H9 (cell line): ENCODE measurements at regions not wholly inside any gene's neighbourhood (a gene's known extent, or its start where the extent isn't known, plus 50 kb on each side); places are given as distances from the start of the nearest gene placed in this dataset.

Source experiments
- DNase-seq: peaks from one replicate; pipeline ENCODE4 v3.0.0-alpha.2; 2017
- H2AFZ ChIP-seq: one replicate; pipeline ENCODE4 v1.6.1; 2013; ENCODE audit warnings: mild to moderate bottlenecking, low read length, control low read depth, moderate library complexity
- H2AK5ac ChIP-seq: 2 replicates; pipeline ENCODE4 v1.6.1; 2013; ENCODE audit warnings: low read length, control low read depth, mixed read lengths; ENCODE audit not compliant: insufficient read length
- H2BK120ac ChIP-seq: one replicate; pipeline ENCODE4 v1.6.1; 2013; ENCODE audit warnings: low read depth, mild to moderate bottlenecking, low read length, control low read depth, inconsistent platforms; ENCODE audit not compliant: poor library complexity, severe bottlenecking
- H2BK12ac ChIP-seq: 2 replicates; pipeline ENCODE4 v1.6.1; 2013; ENCODE audit warnings: low read length, control low read depth, mixed read lengths, low read depth; ENCODE audit not compliant: insufficient read length
- H2BK15ac ChIP-seq: 2 replicates; pipeline ENCODE4 v1.6.1; 2013; ENCODE audit warnings: low read depth, low read length, control low read depth
- H2BK20ac ChIP-seq: one replicate; pipeline ENCODE4 v1.6.1; 2013; ENCODE audit warnings: low read depth, mild to moderate bottlenecking, low read length, control low read depth, inconsistent platforms; ENCODE audit not compliant: poor library complexity, severe bottlenecking
- H2BK5ac ChIP-seq: 2 replicates; pipeline ENCODE4 v1.6.1; 2013; ENCODE audit warnings: low read length, control low read depth, mixed read lengths; ENCODE audit not compliant: insufficient read length
- H3K14ac ChIP-seq: 2 replicates; pipeline ENCODE4 v1.6.1; 2013; ENCODE audit warnings: low read length, control low read depth; ENCODE audit not compliant: insufficient read depth
- H3K18ac ChIP-seq: 2 replicates; pipeline ENCODE4 v1.6.1; 2013; ENCODE audit warnings: low read depth, mild to moderate bottlenecking, mixed read lengths, low read length, control low read depth; ENCODE audit not compliant: insufficient read length
- H3K23ac ChIP-seq: 2 replicates; pipeline ENCODE4 v1.6.1; 2013; ENCODE audit warnings: low read length, control low read depth, mixed read lengths, low read depth; ENCODE audit not compliant: insufficient read length
- H3K23me2 ChIP-seq: 2 replicates; pipeline ENCODE4 v1.6.1; 2013; ENCODE audit warnings: low read depth, mild to moderate bottlenecking, mixed read lengths, low read length, control low read depth; ENCODE audit not compliant: insufficient read length, poor library complexity, severe bottlenecking
- H3K27ac ChIP-seq: 2 replicates; pipeline ENCODE4 v1.5.1; 2013; ENCODE audit warnings: low read length, control low read depth, mixed read lengths, low read depth; ENCODE audit not compliant: insufficient read length
- H3K27me3 ChIP-seq: 2 replicates; pipeline ENCODE4 v1.6.1; 2013; ENCODE audit warnings: low read length, control low read depth, inconsistent platforms; ENCODE audit not compliant: insufficient read depth
- H3K4ac ChIP-seq: 2 replicates; pipeline ENCODE4 v1.6.1; 2013; ENCODE audit warnings: low read depth, mild to moderate bottlenecking, control low read depth, inconsistent platforms, low read length, moderate library complexity
- H3K4me1 ChIP-seq: 2 replicates; pipeline ENCODE4 v1.6.1; 2013; ENCODE audit warnings: low read length, control low read depth, inconsistent platforms; ENCODE audit not compliant: insufficient read depth
- H3K4me2 ChIP-seq: 2 replicates; pipeline ENCODE4 v1.6.1; 2013; ENCODE audit warnings: low read length, control low read depth, mixed read lengths; ENCODE audit not compliant: insufficient read length, insufficient read depth
- H3K56ac ChIP-seq: 2 replicates; pipeline ENCODE4 v1.6.1; 2013; ENCODE audit warnings: low read depth, mild to moderate bottlenecking, mixed read lengths, low read length, control low read depth; ENCODE audit not compliant: insufficient read length
- H3K79me1 ChIP-seq: 2 replicates; pipeline ENCODE4 v1.6.1; 2013; ENCODE audit warnings: low read depth, mild to moderate bottlenecking, moderate library complexity, low read length, control low read depth, inconsistent platforms; ENCODE audit not compliant: insufficient read depth, poor library complexity, severe bottlenecking
- H3K79me2 ChIP-seq: 2 replicates; pipeline ENCODE4 v1.6.1; 2013; ENCODE audit warnings: low read length, control low read depth, inconsistent platforms; ENCODE audit not compliant: insufficient read depth
- H3K9ac ChIP-seq: 2 replicates; pipeline ENCODE4 v1.6.1; 2013; ENCODE audit warnings: low read length, control low read depth, mixed read lengths; ENCODE audit not compliant: insufficient read length; ENCODE audit errors: extremely low read depth
- H3K9me3 ChIP-seq: one replicate; pipeline ENCODE4 v1.6.1; 2013; ENCODE audit warnings: low read depth, low read length, inconsistent platforms; ENCODE audit not compliant: control insufficient read depth
- H3T11ph ChIP-seq: one replicate; pipeline ENCODE4 v1.6.1; 2013; ENCODE audit warnings: mild to moderate bottlenecking, low read length, control low read depth, inconsistent platforms
- H4K20me1 ChIP-seq: one replicate; pipeline ENCODE4 v1.6.1; 2013; ENCODE audit not compliant: control insufficient read depth, insufficient read length, insufficient read depth
- H4K5ac ChIP-seq: 2 replicates; pipeline ENCODE4 v1.6.1; 2013; ENCODE audit warnings: low read depth, mild to moderate bottlenecking, mixed read lengths, low read length, control low read depth; ENCODE audit not compliant: insufficient read length
- H4K8ac ChIP-seq: replicated peaks from 2 replicates; pipeline ENCODE4 v1.6.1; 2013; ENCODE audit warnings: low read length, control low read depth, mixed read lengths, low read depth; ENCODE audit not compliant: insufficient read length
- H4K91ac ChIP-seq: 2 replicates; pipeline ENCODE4 v1.6.1; 2013; ENCODE audit warnings: low read depth, mild to moderate bottlenecking, moderate library complexity, mixed read lengths, low read length, control low read depth; ENCODE audit not compliant: insufficient read length
- H3K27ac Mint-ChIP-seq, 3 experiments: 2 replicates in 2 of 3; 3 replicates in 1 of 3; pipeline ENCODE4 v1.8.0; 2020 to 2021; ENCODE audit warnings: mixed read lengths in 3 of 3, mild to moderate bottlenecking in 1 of 3, moderate library complexity in 1 of 3
- H3K27me3 Mint-ChIP-seq: 2 replicates; pipeline ENCODE4 v1.8.0; 2021; ENCODE audit warnings: low read depth, mild to moderate bottlenecking, moderate library complexity, mixed read lengths
- H3K36me3 Mint-ChIP-seq, 3 experiments: 2 replicates in 2 of 3; 3 replicates in 1 of 3; pipeline ENCODE4 v1.8.0; 2020 to 2021; ENCODE audit warnings: low read depth in 3 of 3, mixed read lengths in 3 of 3; ENCODE audit not compliant: insufficient read depth in 1 of 3
- H3K4me1 Mint-ChIP-seq, 2 experiments: 2 replicates each; pipeline ENCODE4 v1.8.0; 2020; ENCODE audit warnings: mixed read lengths in 2 of 2
- H3K4me3 Mint-ChIP-seq, 2 experiments: 2 replicates in 1 of 2; 3 replicates in 1 of 2; pipeline ENCODE4 v1.8.0; 2020 to 2021; ENCODE audit warnings: mild to moderate bottlenecking in 2 of 2, mixed read lengths in 2 of 2, moderate library complexity in 1 of 2
- H3K9me3 Mint-ChIP-seq, 2 experiments: 2 replicates in 1 of 2; 3 replicates in 1 of 2; pipeline ENCODE4 v1.8.0; 2020; ENCODE audit warnings: mild to moderate bottlenecking in 2 of 2, mixed read lengths in 2 of 2, moderate library complexity in 1 of 2
- CTCF ChIP-seq: fragments of 200-600 bp; sonication (generic); conservative IDR thresholded peaks from 3 replicates; pipeline ENCODE4 v1.8.0; 2021; ENCODE audit warnings: antibody characterized with exemption, mild to moderate bottlenecking
- WGBS: extraction: QIAGEN DNeasy Blood & Tissue Kit; methylation state at CpG from one replicate; pipeline ENCODE4 v1.1.7; 2013; ENCODE audit warnings: missing lambda C conversion rate, low lambda C conversion rate, mixed read lengths; ENCODE audit not compliant: insufficient read length; ENCODE audit errors: extremely low coverage; 5-methylcytosine and 5-hydroxymethylcytosine counted together

GRCh38 chr3:16715281-16715680 lies 110.1 kb upstream of the DAZL start:
- Histone ChIP-seq H4K20me1 (no peaks in the 10 kb centered on the region), H4K8ac (no peak overlapping the region), H2BK15ac (no peak overlapping the region)

More at GRCh38 chr3:16715281-16715680, 110.1 kb upstream of the DAZL start:
- Mint-ChIP-seq H3K4me1 (peaks cover 0 to 6% of the 10 kb centered on the region in 2 experiments; a peak in 2 of 4 replicates), H3K4me3 (no peak overlapping the region), H3K27ac (no peak overlapping the region), H3K9me3 (peaks cover 12 to 26% of the 10 kb centered on the region in 2 experiments), H3K27me3 (no peaks in the 10 kb centered on the region; the same call in 1 of the 2 replicates), H3K36me3 (peaks cover 5 to 26% (median 19%) of the 10 kb centered on the region in 3 experiments; a peak in 5 of 7 replicates)
- Histone ChIP-seq H2BK20ac (no peak overlapping the region), H3K9ac (no peak overlapping the region), H3K27ac (no peak overlapping the region), H4K91ac (no peak overlapping the region), H3K79me1 (no peaks in the 10 kb centered on the region), H3K9me3 (no peaks in the 10 kb centered on the region), H4K5ac (no peak overlapping the region), H3K18ac (no peak overlapping the region), H3K4me1 (no peaks in the 10 kb centered on the region), H3K23me2 (no peaks in the 10 kb centered on the region), H3K27me3 (no peaks in the 10 kb centered on the region), H2AK5ac (no peak overlapping the region), H2BK120ac (no peak overlapping the region), H3K4ac (no peak overlapping the region), H3K14ac (no peak overlapping the region), H3K79me2 (no peaks in the 10 kb centered on the region), H3T11ph (no peak overlapping the region), H2AFZ (no peak overlapping the region), H3K4me2 (no peak overlapping the region), H2BK12ac (no peak overlapping the region), H3K23ac (no peak overlapping the region), H3K56ac (no peak overlapping the region), H2BK5ac (no peak overlapping the region)
- no peak for TF ChIP-seq CTCF
- DNase-seq = no peak
- WGBS = no CpG with 5 or more reads among the region's 4 CpGs
